IMR-90 (cell line): ENCODE measurements at regions not wholly inside any gene's neighbourhood (a gene's known extent, or its start where the extent isn't known, plus 50 kb on each side); places are given as distances from the start of the nearest gene placed in this dataset.

Experiments used
- ATAC-seq: fragments of 200-7000 bp; cut with Tn5 transposase; 2 replicates; pipeline ENCODE4 v1.9.1; 2020; ENCODE audit warnings: low read depth, mild to moderate bottlenecking, moderate library complexity
- BruUV-seq: library from RNA; stranded (reverse); fragments of 400-500 nt; replicated peaks from 2 replicates; lab custom pipeline; 2021; lab: Mats Ljungman, UMichigan
- CTCF ChIA-PET: fragments of 300-600 bp; formaldehyde crosslinking; extraction: SDS; loops from one replicate; lab custom pipeline; 2021; ENCODE audit warnings: antibody characterized with exemption; lab: Yijun Ruan, JAX
- POLR2A ChIA-PET: fragments of 300-600 bp; sonication (Branson Sonifier 250); formaldehyde crosslinking; loops from one replicate; lab custom pipeline; 2022; ENCODE audit warnings: antibody characterized with exemption; ENCODE audit not compliant: unreplicated experiment; lab: Charles Lee
- DNase-seq: peaks from one replicate; pipeline ENCODE4 v3.0.0; 2013
- H2AFZ ChIP-seq: replicated peaks from 2 replicates; pipeline ENCODE3; 2013; ENCODE audit warnings: low read length, mild to moderate bottlenecking; ENCODE audit not compliant: poor library complexity
- H2AK5ac ChIP-seq: 2 replicates; pipeline ENCODE4 v1.6.1; 2013; ENCODE audit warnings: low read depth, low read length, inconsistent platforms
- H2AK9ac ChIP-seq: replicated peaks from 2 replicates; pipeline ENCODE3; 2013; ENCODE audit warnings: mild to moderate bottlenecking, low read depth, low read length, moderate library complexity; ENCODE audit not compliant: poor library complexity
- H2BK120ac ChIP-seq: 2 replicates; pipeline ENCODE4 v1.6.1; 2013; ENCODE audit warnings: low read depth, low read length, inconsistent platforms
- H2BK15ac ChIP-seq: 3 replicates; pipeline ENCODE4 v1.6.1; 2013; ENCODE audit warnings: low read depth, low read length, inconsistent platforms
- H2BK20ac ChIP-seq: 2 replicates; pipeline ENCODE4 v1.6.1; 2013; ENCODE audit warnings: low read depth, mild to moderate bottlenecking, inconsistent platforms, low read length, moderate library complexity
- H2BK5ac ChIP-seq: 2 replicates; pipeline ENCODE4 v1.6.1; 2013; ENCODE audit warnings: mild to moderate bottlenecking, low read depth, low read length, inconsistent platforms; ENCODE audit not compliant: poor library complexity, severe bottlenecking
- H3K14ac ChIP-seq: replicated peaks from 2 replicates; pipeline ENCODE4 v1.6.1; 2013; ENCODE audit warnings: low read depth, low read length, inconsistent platforms
- H3K18ac ChIP-seq: 2 replicates; pipeline ENCODE4 v1.6.1; 2013; ENCODE audit warnings: low read depth, low read length, control low read depth
- H3K23ac ChIP-seq: 2 replicates; pipeline ENCODE4 v1.6.1; 2013; ENCODE audit warnings: low read depth, low read length, inconsistent platforms
- H3K27ac ChIP-seq: 2 replicates; pipeline ENCODE4 v1.5.1; 2013; ENCODE audit warnings: mild to moderate bottlenecking, control low read depth, low read length; ENCODE audit not compliant: insufficient read depth
- H3K27me3 ChIP-seq: 2 replicates; pipeline ENCODE4 v1.6.1; 2013; ENCODE audit warnings: low read length; ENCODE audit not compliant: control insufficient read depth, insufficient read depth
- H3K36me3 ChIP-seq: 2 replicates; pipeline ENCODE4 v1.6.1; 2013; ENCODE audit warnings: low read length, mixed read lengths; ENCODE audit not compliant: control insufficient read depth, insufficient read depth
- H3K4ac ChIP-seq: 2 replicates; pipeline ENCODE4 v1.6.1; 2013; ENCODE audit warnings: low read depth, low read length, inconsistent platforms
- H3K4me1 ChIP-seq: 2 replicates; pipeline ENCODE4 v1.6.1; 2013; ENCODE audit warnings: low read length, mixed read lengths; ENCODE audit not compliant: control insufficient read depth, insufficient read depth
- H3K4me2 ChIP-seq: 2 replicates; pipeline ENCODE4 v1.6.1; 2013; ENCODE audit warnings: low read depth, mild to moderate bottlenecking, control low read depth, low read length, moderate library complexity
- H3K4me3 ChIP-seq: 2 replicates; pipeline ENCODE4 v1.5.1; 2013; ENCODE audit warnings: low read depth, mild to moderate bottlenecking, control low read depth, low read length, moderate library complexity; ENCODE audit not compliant: insufficient read depth
- H3K56ac ChIP-seq: 2 replicates; pipeline ENCODE4 v1.6.1; 2013; ENCODE audit warnings: low read length, inconsistent platforms; ENCODE audit not compliant: insufficient read depth; ENCODE audit errors: extremely low read depth
- H3K79me1 ChIP-seq, 2 experiments: 2 replicates each; pipeline ENCODE4 v1.6.1; 2013; ENCODE audit warnings: low read length in 2 of 2, inconsistent platforms in 1 of 2, low read depth in 1 of 2
- H3K9ac ChIP-seq: 2 replicates; pipeline ENCODE4 v1.6.1; 2013; ENCODE audit warnings: low read depth, low read length, control low read depth
- H3K9me1 ChIP-seq: 2 replicates; pipeline ENCODE4 v1.6.1; 2013; ENCODE audit warnings: low read length, inconsistent platforms; ENCODE audit not compliant: insufficient read depth
- H3K9me3 ChIP-seq: 2 replicates; pipeline ENCODE4 v1.6.1; 2013; ENCODE audit warnings: low read length; ENCODE audit not compliant: control insufficient read depth, insufficient read depth
- H4K20me1 ChIP-seq: 2 replicates; pipeline ENCODE4 v1.6.1; 2013; ENCODE audit warnings: low read length, inconsistent platforms; ENCODE audit not compliant: insufficient read depth
- H4K5ac ChIP-seq: 2 replicates; pipeline ENCODE4 v1.6.1; 2013; ENCODE audit warnings: mild to moderate bottlenecking, low read depth, low read length, control low read depth
- H4K8ac ChIP-seq, 2 experiments: 2 replicates each; pipeline ENCODE4 v1.6.1; 2013; ENCODE audit warnings: low read depth in 2 of 2, low read length in 2 of 2, control low read depth in 1 of 2, inconsistent platforms in 1 of 2
- H4K91ac ChIP-seq: 2 replicates; pipeline ENCODE4 v1.6.1; 2013; ENCODE audit warnings: low read depth, low read length, inconsistent platforms; ENCODE audit not compliant: insufficient read depth
- BHLHE40 ChIP-seq: fragments of 150-350 bp; IDR thresholded peaks from 2 replicates; pipeline ENCODE4 v1.6.1; 2016; ENCODE audit warnings: mild to moderate bottlenecking, low read depth, low read length
- CEBPB ChIP-seq: IDR thresholded peaks from 2 replicates; pipeline ENCODE4 v1.6.1; 2012; ENCODE audit warnings: low read depth, low read length, improper control_type of control experiment
- CHD1 ChIP-seq: IDR thresholded peaks from 2 replicates; pipeline ENCODE4 v1.6.1; 2012; ENCODE audit warnings: low read depth, low read length, improper control_type of control experiment
- FOS ChIP-seq: fragments of 150-350 bp; IDR thresholded peaks from 2 replicates; pipeline ENCODE4 v1.6.1; 2016; ENCODE audit warnings: low read depth, low read length
- MAFK ChIP-seq: IDR thresholded peaks from 2 replicates; pipeline ENCODE4 v1.6.1; 2012; ENCODE audit warnings: low read depth, low read length, improper control_type of control experiment
- MAZ ChIP-seq: IDR thresholded peaks from 2 replicates; pipeline ENCODE4 v1.6.1; 2012; ENCODE audit warnings: low read depth, mild to moderate bottlenecking, low read length, improper control_type of control experiment, moderate library complexity, borderline replicate concordance
- MXI1 ChIP-seq: IDR thresholded peaks from 2 replicates; pipeline ENCODE4 v1.6.1; 2012; ENCODE audit warnings: low read depth, mild to moderate bottlenecking, low read length, moderate library complexity, borderline replicate concordance
- NFE2L2 ChIP-seq: fragments of 150-350 bp; IDR thresholded peaks from 2 replicates; pipeline ENCODE4 v1.6.1; 2016; ENCODE audit warnings: low read depth, mild to moderate bottlenecking, low read length
- POLR2A ChIP-seq: IDR thresholded peaks from 2 replicates; pipeline ENCODE4 v1.6.1; 2012; ENCODE audit warnings: mild to moderate bottlenecking, low read depth, low read length
- RAD21 ChIP-seq: IDR thresholded peaks from 2 replicates; pipeline ENCODE4 v1.6.1; 2012; ENCODE audit warnings: low read length, improper control_type of control experiment
- RCOR1 ChIP-seq: IDR thresholded peaks from 2 replicates; pipeline ENCODE4 v1.6.1; 2012; ENCODE audit warnings: mild to moderate bottlenecking, low read length, improper control_type of control experiment; ENCODE audit not compliant: insufficient replicate concordance
- RFX5 ChIP-seq: IDR thresholded peaks from 2 replicates; pipeline ENCODE4 v1.8.0; 2012; ENCODE audit warnings: low read depth, mild to moderate bottlenecking, low read length, moderate library complexity
- SMC3 ChIP-seq: fragments of 150-350 bp; IDR thresholded peaks from 2 replicates; pipeline ENCODE4 v1.6.1; 2016; ENCODE audit warnings: low read depth, mild to moderate bottlenecking, antibody characterized with exemption, low read length, moderate library complexity
- WGBS, 2 experiments: methylation state at CpG; one replicate each; pipeline versions ENCODE4 v1.1.5 to v1.1.7; 2013; ENCODE audit warnings: missing lambda C conversion rate in 2 of 2; ENCODE audit not compliant: insufficient read length in 1 of 2; ENCODE audit errors: extremely low coverage in 2 of 2; 5-methylcytosine and 5-hydroxymethylcytosine counted together
- dilution Hi-C: fragments of 300-500 bp; cut with HindIII; formaldehyde crosslinking; loops from one replicate; pipeline ENCODE4 v1.14.3; 2018; ENCODE audit warnings: low sequenced_read_pairs; ENCODE audit not compliant: unreplicated experiment
- in situ Hi-C: fragments of 300-500 bp; cut with MboI; formaldehyde crosslinking; loops from 3 replicates; pipeline ENCODE4 v1.14.3; 2019; ENCODE audit warnings: low sequenced_read_pairs, inconsistent platforms, mixed read lengths
- intact Hi-C: fragments of 100-400 bp; cut with micrococcal nuclease; formaldehyde crosslinking; loops from 2 replicates; pipeline ENCODE4 v1.10.0; 2022
- TF ChIP-seq, protein P1 (sequence below): conservative IDR thresholded peaks from 2 replicates; pipeline ENCODE4 v1.5.1; 2012; ENCODE audit warnings: mild to moderate bottlenecking, low read depth, low read length, improper control_type of control experiment
- TF ChIP-seq, protein P2 (sequence below): fragments of 150-350 bp; IDR thresholded peaks from 2 replicates; pipeline ENCODE4 v1.6.1; 2017; ENCODE audit warnings: mild to moderate bottlenecking, antibody characterized with exemption, low read length, low read depth
- TF ChIP-seq, protein P3 (sequence below): fragments of 150-350 bp; IDR thresholded peaks from 2 replicates; pipeline ENCODE4 v1.6.1; 2016; ENCODE audit warnings: low read depth, mild to moderate bottlenecking, low read length, moderate library complexity, borderline replicate concordance

DNA sequence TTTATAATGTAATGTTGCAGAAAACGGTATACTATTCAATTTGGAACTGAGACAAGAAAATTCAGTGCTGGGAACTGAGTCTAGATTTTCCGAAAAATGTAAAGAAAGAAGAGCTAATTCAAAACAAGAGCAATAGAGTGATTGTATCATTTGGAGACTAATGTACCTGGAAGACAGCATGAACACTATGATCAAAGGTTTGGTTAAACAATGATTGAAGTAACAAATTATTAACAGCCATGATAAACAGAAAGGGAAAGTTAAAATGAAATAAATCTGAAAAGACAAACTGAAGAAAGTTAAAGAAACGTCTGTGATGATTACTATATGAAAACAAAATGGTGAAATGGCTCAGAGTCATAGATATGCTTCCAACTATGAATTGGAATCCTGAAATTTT is 300.6 kb upstream of the MPDZ start:
- Histone ChIP-seq H4K91ac (no peak overlapping the region), H2BK15ac (no peak overlapping the region), H2BK5ac (no peak overlapping the region), H3K23ac (no peak overlapping the region), H3K27ac (no peak overlapping the region), H4K20me1 (no peaks in the 10 kb centered on the region), H4K5ac (no peak overlapping the region), H3K9me1 (no peaks in the 10 kb centered on the region), H3K4me2 (no peak overlapping the region), H2AFZ (no peak overlapping the region), H2BK120ac (no peak overlapping the region), H4K8ac (no peak overlapping the region), H3K27me3 (no peaks in the 10 kb centered on the region), H2AK5ac (no peak overlapping the region), H3K4me3 (no peak overlapping the region), H3K9ac (no peak overlapping the region), H3K4ac (no peak overlapping the region), H2AK9ac (no peak overlapping the region), H3K56ac (no peak overlapping the region), H3K18ac (no peak overlapping the region), H3K14ac (no peak overlapping the region), H3K79me1 (no peaks in the 10 kb centered on the region), H3K9me3 (no peaks in the 10 kb centered on the region), H3K36me3 (no peaks in the 10 kb centered on the region), H3K4me1 (no peaks in the 10 kb centered on the region), H2BK20ac (no peak overlapping the region)
- ATAC-seq (no peak), DNase-seq (no peak)
- dilution Hi-C loops (no loop called here), intact Hi-C loops (no loop called here), in situ Hi-C loops (no loop called here)
- TF ChIP-seq POLR2A, result no peak
- no peak for TF ChIP-seq CEBPB
- no peak for TF ChIP-seq MAZ
- TF ChIP-seq BHLHE40, result no peak
- TF ChIP-seq, protein P1, sequence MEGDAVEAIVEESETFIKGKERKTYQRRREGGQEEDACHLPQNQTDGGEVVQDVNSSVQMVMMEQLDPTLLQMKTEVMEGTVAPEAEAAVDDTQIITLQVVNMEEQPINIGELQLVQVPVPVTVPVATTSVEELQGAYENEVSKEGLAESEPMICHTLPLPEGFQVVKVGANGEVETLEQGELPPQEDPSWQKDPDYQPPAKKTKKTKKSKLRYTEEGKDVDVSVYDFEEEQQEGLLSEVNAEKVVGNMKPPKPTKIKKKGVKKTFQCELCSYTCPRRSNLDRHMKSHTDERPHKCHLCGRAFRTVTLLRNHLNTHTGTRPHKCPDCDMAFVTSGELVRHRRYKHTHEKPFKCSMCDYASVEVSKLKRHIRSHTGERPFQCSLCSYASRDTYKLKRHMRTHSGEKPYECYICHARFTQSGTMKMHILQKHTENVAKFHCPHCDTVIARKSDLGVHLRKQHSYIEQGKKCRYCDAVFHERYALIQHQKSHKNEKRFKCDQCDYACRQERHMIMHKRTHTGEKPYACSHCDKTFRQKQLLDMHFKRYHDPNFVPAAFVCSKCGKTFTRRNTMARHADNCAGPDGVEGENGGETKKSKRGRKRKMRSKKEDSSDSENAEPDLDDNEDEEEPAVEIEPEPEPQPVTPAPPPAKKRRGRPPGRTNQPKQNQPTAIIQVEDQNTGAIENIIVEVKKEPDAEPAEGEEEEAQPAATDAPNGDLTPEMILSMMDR, result no peak
- TF ChIP-seq RAD21, result no peak
- TF ChIP-seq, protein P2, sequence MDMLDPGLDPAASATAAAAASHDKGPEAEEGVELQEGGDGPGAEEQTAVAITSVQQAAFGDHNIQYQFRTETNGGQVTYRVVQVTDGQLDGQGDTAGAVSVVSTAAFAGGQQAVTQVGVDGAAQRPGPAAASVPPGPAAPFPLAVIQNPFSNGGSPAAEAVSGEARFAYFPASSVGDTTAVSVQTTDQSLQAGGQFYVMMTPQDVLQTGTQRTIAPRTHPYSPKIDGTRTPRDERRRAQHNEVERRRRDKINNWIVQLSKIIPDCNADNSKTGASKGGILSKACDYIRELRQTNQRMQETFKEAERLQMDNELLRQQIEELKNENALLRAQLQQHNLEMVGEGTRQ, result no peak
- no peak for TF ChIP-seq CHD1
- no peak for TF ChIP-seq SMC3
- no peak for TF ChIP-seq RFX5
- no peak for TF ChIP-seq RCOR1
- no peak for TF ChIP-seq MAFK
- TF ChIP-seq MXI1, result no peak
- no peak for TF ChIP-seq FOS
- no peak for TF ChIP-seq NFE2L2
- TF ChIP-seq, protein P3, sequence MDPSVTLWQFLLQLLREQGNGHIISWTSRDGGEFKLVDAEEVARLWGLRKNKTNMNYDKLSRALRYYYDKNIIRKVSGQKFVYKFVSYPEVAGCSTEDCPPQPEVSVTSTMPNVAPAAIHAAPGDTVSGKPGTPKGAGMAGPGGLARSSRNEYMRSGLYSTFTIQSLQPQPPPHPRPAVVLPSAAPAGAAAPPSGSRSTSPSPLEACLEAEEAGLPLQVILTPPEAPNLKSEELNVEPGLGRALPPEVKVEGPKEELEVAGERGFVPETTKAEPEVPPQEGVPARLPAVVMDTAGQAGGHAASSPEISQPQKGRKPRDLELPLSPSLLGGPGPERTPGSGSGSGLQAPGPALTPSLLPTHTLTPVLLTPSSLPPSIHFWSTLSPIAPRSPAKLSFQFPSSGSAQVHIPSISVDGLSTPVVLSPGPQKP, result no peak
- BruUV-seq, result no TSS peak
- ChIA-PET CTCF (interaction anchor here (1.3 kb wide), 1 partner anchor 63 kb away, joined by 3 read pairs; no protein-coding TSS in a partner anchor), POLR2A (no interaction called here)
- 52% methylated on average over 2 of the region's 3 CpGs; no CpG with 5 or more reads in 1 of the 2 experiments for WGBS, 2 experiments
